ENCODE measurements at regions not wholly inside any gene's neighbourhood (a gene's known extent, or its start where the extent isn't known, plus 50 kb on each side); places are given as distances from the start of the nearest gene placed in this dataset.

DNA sequence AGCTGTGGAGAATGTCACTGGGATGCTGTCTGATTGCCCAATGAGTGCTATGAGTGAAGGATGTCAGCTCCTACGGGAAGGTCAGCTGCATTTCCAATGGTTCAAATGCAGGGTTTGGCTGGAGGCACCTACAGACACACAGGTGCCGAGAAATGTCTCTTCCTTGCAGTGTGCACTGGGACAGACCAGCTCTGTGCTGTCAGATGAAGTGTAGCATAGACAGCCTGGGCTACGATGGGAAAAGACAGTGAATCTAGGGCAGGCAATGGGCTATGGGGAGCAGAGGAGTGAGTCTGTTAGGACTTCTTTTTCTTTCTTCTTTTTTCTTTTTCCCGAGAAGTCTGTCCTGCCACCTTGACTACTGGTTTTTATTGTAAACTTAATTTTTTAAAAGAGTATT, 223.1 kb upstream of the EOMES start:
- no peak for DNase-seq

DNA sequence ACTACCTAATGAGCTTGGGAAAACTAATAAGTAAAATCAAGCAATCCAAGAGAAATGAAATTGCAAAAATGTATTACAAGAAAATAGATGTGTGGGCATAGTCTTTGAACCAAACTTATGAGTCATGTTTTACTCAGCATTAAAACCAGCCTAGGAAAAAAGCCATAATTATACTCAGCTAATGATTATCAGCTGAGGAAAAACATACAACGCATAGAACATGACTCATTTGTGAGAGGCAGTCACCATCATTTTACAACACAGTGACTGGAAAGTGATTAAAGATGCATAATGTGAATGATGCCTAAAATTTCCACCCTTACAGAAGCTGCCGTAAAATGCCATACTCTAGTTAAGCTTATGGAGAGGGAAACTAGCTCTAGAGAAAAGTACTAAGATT, 238.0 kb upstream of the EOMES start:
- DNase-seq, result no peak

DNA sequence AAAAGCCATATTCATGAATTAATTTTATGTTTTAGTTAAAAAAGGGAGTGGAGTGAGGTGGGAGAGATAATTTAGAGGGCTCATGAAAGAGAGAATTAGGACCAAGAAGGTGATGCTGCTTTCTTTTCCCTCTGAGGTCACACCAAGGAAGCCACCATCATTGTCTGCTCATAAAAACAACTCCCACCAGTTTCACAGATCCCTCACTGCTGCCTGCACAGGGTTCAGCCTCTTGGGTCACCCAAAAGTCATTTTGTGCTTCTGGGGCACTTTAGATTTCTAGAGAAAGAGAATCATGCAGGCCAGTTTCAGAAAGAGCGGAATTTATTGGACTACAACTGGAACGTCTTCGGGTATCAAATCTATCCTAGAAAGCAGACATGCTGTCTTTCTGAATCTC, 241.4 kb upstream of the EOMES start:
- no peak for DNase-seq

DNA sequence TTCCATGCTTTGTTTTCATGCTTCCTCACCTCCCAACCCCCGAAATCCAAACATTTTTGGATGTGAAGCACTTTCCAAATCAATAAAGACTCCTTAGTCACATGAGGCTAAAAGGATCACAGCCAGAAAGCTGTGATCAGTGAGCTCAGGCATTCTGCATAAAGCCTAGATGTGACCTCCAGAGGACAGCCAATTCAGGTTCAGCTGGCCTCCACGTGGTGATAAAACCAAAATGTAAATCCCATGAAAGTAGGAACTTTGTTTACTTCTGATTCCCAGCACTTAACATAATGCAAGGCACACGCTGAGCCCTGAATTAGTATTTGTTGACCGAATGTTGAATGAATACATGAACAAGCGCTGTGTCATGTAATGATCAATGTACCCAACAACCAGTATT, 249.5 kb upstream of the EOMES start:
- no peak for DNase-seq

DNA sequence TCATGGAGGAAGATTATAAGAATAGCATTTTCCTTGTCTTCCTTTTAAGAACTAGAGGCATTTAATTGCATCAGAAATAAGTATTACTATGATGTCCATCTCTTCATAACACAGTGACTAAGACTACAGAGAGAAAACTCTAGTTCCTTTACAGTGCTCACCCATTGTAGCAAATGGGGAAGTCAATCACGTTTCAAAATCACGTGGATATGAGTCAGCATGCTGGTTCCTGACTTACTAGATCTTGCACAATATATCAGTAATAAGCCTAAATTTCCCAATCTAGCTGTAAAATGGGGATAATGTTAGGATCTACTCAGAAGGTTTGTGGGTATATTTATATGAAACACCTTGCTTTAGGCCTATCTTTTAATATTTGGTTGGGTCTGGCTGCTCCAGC, 254.8 kb upstream of the EOMES start:
- DNase-seq, result no peak

DNA sequence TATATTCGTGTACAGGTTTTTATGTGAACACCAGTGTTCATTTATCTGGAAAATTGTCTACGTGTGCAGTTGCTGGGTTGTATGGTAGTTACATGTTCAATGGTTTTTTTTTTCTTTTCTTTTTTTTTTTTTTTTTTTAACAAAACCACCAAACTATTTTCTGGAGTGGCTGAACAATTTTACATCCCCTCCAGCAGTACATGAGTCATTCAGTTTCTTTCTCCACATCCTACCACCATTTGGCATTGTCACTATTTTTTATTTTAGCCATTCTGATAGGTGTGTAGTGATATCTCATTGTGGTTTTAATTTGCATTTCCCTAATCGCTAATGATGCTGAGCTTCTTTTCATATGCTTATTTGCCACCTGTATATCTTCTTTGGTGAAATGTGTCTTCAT, 256.3 kb upstream of the EOMES start:
- DNase-seq, result no peak

DNA sequence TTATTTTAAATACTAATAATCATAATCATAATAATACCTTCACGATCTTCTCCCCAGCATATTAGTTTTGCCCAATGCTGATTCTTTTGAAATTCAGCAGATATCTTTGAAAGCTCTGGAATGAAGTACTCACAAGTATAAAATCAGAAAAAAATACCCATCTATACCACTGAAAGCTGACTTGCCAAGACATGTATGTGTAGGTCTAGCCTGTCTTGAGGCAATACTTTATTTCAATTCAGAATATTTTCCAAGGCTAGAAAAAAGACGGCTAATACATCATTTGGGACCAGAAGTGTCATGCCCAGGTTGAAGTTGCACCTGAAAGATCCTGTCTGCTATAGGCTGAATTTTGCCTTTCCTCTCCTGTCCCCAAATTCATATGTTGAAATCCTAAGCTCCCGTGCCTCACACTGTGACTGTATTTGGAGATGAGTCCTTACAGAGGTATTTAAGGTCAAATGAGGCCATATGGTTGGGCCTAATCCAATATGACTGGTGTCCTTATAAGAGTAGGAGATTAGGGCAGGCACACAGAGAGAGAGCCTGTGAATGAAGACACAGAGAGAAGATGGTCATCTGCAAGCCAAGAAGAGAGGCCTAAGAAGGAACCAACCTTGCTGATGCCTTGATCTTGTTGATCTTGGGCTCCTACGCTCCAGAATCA, 255.9 kb upstream of the CMC1 start:
- DNase-seq, result no peak

DNA sequence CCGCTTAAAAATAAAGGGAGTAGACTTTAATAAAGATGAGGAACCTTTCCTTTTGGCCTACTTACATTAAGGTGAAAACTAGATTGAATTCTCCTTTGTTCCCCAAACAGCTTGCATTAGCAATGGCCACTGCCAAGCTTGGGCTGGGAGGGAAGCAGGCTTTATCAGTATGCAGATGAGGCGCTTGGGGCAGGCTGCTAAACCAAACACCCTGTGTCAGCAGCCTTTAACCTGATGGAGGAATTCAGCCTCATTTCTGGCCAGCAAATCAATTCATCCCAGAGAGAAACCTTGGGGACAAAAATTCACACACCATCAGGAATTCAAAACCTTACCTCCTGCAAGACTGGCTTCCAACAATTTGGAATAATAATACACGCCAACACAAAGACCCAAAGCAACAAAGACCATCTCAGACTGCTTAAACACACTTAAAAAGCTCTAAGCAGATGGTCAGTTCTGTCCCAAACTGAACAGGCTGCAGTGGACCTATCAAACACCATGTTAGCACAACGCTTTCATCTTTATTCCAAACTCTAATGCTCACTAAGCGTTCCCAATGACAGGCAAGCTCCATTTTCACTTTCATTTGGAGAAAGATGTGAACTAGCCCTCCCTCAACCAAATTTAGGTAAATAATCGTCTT, 255.1 kb upstream of the CMC1 start:
- no peak for DNase-seq

DNA sequence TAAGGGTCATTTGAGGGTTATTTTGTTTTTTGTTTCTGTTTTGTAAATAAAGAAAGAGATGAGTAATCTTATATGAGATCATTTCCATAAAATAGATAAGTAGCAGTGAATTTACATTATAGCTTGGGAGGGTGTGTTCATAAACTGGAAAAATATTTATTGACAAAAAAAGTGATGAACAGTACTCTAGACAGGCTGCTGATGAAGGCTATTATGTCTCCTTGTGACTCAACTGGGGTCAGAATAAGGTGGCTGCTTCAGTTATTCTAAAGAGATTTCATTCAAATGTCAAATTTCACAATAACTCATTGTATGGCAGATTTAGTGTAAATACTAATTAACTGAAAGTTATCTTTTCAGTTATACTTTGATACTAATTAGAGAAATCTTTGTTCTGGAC, 251.1 kb upstream of the CMC1 start:
- no peak for DNase-seq

DNA sequence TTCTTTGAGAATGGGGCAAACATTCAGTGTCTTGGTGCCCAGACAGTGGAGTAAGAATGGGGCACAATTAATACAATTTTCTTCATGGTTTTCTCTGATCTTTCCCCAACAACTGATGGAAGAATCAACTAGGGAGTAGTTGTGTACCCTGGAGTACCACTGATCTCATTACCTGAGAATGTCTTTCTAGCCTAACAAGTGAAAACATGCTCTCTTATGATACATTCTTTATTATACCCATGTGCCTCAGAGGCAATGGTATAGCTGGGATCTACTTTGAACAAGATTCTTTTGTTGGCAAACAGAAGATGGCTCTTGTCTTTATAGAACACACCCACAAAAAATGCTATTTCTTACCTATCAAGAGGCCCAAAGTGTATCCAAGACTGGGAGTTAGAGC, 250.6 kb upstream of the CMC1 start:
- no peak for DNase-seq

DNA sequence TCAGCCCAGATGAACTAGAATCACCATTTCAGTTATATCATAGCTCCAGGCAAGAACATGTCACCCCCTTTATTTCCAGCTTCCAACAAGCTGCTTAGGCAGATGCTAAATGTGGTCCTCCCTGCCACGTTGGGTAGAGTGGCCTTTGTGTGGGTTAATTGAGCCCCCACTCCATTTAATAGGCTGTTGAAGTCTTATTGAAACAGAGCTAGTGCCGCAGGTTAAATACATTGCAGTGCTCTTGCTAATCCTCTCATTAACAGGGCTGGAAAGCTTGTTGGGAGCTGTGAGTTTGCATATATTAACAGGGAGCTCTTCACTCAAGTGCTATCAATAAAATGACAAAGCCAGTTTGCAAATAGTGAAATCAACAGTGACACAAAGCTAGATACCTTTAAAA, 248.4 kb upstream of the CMC1 start:
- DNase-seq, result no peak

DNA sequence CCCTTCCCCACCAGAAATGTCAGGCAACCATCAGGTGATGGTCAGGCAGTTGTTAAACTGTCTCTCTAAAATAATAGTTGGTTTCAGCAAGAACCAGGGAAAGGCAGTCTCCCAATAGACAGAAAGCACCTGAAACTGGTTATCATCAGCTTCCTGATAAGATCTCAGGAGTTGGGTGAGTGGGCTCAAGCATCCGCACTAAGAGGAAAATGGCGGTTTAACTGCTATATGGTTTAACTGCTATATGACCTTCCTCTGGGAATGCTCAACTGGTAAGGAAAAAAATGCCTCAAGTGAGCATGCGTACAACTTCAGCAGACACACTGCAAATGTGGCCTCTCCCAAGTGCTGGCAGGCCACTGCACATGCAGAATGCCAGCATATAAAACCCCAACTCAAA, 240.8 kb upstream of the CMC1 start:
- DNase-seq, result no peak

DNA sequence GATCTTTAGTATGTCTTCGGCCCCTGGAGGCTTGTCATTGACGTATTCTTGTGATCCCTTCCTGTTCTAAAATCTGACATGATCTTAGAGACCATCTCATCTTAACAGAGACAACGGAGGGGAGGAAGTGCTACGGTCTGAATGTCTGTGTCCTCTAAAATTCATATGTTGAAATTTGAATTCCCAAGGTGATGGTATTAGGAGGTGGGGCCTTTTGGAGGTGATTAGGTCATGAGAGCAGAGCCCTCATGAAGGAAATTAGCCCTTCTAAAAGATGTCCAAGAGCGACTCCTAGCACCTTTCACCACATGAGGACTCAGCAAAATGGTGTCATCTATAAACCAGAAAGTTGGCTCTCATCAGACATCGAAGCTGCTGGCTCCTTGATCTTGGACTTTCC, 233.2 kb upstream of the CMC1 start:
- DNase-seq, result no peak

DNA sequence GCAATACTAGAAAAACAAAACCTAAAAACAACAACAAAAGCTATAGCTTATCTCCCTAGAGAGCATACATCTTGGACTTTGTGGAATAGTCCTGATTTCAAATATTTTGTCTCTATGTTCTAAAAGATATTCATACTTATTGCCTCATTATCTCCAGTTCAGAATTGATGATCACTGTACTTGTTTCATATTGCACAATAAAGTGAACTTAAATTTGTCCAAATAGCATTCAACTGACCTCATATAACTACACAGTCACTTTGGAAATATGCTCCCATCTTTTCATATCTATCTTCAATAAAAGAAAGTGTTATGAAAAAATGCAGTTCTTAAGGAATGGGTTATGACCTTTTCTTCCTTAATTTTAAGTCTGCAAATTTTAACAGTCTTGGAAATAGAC, 228.6 kb upstream of the CMC1 start:
- DNase-seq, result no peak

DNA sequence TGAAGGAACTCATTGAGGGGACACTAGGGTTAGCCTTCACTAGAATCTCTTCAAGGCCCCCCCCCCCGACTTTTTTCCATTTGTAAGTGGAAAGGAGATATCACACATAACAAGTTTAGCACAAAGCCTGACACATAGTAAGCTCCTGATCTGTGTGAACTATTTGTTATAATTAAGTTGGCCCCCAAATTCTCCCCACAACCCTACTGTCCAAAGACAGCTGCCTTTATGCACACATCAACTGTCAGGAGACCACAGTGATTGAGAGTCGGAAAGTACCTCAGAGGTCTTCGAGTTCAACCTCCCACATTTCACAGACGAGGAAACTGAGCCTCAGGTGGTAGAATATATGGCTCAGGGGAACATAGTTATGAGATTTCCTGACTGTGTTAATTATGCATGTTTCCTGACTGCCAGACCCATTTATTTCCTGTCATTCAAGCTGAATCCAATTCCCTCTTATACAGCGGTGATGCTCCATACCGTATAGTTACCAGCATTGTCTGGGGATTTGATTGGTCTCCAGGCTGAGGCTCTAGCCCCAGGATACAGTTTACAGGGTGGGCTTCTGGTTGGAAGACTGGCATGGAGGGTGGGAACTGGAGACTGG, 227.4 kb upstream of the CMC1 start:
- no peak for DNase-seq

DNA sequence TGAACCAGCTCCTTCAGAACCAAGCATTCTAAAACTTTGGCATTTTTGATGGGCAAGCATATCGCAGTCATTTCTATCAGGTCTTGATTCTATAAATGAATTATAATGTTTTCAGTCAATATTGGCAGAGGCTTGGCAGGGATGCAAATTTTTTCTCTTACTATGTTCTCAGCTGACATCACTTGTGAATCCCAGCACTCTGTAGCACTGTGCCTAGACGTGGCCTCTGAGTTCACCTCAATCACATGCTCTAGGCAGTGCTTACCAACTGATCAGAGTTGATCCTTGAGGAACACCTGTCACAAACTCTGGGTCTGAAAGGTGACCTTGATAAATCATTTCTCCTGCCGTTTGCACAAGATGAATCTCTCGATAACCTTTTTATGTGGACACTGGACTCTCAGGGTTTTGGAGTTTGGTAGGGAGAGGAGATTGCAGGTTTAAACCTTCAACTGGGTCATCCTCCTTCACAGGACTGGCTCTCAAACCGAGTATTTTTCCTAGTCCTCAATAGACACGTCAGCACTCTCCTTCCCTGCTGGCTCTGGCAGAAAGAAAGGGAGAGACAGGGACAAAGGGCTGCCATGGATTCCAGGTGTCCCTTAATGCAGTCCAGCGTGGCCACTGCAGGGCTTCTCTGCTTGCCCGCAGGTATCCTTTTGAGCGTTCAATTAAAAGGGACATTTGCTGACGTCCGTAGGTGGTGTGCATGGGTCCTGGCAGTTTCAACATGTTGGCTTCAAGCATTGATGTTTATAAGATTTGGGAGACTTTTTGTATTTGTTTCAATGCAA, 222.3 kb upstream of the CMC1 start:
- no peak for DNase-seq

DNA sequence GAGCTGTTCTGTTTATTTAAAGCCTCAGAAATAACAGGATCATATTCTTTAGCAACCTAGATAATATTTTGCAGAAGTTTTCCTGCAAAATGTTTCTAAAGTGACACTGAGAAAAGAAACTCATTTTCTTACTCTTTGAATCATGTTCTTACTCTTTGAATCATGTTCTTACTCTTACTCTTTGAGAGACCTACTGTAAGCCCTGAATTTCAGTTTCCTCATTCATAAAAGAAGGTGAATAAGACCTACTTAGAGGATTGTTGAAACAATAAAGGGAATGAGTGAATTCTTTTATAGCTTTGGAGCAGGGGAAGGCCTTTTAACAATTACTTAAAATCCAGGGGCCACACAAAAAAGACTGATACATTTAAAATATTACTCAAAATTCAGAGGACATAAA, 221.7 kb upstream of the CMC1 start:
- no peak for DNase-seq

DNA sequence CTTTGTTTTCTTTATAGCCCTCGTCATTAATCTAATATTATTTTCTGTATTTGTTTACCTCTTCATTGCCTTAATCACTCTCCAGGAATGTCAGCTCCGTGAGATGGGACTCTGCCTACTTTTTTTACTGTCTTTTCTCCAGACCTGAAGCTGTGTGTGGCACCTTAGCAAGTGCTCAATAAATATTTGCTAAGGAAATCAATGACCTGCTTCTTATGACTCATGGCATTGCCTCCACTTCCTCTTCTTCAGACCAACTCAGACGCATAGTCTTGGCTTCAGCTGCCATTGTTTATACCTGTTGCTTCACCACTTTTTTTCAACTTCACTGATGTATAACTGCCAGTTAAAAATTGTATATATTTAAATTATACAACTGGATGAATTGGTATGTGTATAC, 218.5 kb upstream of the CMC1 start:
- no peak for DNase-seq

DNA sequence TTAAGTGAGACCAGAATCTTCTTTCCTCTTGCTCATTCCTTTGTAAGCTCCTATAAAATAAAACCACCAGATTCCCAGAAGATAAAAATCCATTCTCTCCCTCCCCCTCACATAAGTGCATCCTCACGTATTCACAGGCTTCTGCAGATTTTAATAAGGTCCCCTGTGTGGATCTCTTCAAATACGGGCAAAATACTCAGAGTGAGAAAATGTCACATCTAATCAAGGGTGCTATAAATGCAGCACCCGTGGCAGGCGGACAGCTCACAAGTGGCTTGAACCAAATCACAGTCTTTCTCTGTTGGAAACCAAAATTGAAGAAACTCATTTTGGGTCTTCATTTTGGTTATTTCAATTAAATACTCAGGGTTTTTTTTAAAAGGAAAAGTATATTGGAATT, 212.9 kb upstream of the CMC1 start:
- no peak for DNase-seq

DNA sequence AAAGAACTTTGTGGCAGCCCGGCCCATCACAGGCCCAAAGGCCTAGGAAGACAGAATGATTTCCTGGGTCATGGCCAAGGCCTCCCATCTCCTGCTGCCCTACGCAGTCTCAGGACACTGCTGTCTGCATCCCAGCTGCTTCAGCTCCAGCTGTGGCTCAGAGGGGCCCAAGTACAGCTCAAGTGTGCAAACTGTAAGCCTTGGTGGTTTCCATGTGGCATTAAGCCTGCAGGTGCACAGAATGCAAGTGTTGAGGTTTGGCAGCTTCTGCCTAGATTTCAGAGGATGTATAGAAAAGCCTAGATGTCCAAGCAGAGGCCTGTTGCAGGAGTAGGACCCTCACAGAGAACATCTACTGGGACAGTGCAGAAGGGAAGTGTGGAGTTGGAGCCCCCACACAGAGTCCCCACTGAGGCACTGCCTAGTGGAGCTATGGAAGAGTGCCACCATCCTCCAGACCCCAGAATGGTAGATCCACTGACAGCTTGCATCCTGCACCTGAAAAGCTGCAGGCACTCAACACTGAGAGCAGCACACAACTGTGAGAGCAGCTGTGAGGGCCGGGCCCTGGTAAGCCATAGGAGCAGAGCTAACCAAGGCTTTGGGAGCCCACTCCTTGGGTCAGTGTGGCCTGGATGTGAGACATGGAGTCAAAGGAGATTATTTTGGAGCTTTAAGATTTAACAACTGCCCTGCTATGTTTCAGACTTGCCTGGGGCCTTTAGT, 208.2 kb upstream of the CMC1 start:
- no peak for DNase-seq

DNA sequence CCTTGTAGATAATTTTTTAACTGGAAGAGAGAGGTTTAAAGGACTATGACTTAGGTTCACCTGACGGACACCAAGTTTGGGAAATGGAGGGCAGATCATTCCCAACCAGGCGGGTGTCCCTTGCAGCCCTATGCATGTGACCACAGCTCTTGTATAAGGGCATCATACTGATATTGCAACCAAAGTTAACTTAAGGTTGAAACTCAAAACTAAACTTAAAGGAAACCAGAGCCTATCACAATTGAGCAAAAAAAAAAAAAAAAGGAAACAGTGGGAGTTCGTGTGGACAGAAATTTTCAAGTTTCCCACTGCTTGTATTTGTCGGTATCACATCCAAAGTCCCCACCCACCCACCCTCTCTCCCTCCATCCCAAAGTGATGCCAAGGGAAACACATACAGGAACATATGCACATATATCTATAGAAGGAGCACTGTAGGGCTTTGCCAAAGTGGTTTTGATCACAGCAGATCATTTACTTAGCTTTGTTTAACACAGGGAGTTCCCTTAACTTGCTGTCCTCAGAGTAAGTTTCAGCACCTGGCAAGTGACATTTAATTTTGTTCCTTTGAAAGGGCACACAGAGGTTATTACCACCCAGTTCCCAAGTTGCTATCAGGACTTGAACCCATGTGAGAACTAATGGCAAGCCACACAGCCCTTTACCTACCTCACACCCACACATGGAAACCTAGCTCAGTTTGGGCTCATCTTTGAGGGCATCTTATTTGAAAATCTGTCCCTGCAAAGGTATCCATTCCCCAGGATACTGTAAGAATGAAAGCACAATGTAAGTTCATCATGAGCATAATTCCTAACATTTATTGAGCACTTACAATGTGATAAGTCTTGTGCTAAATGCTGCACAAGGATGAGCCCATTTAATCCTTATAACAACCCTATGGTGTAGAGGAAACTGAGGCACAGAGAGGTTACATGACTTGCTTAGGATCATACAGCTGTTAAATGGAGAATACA, 204.5 kb upstream of the CMC1 start:
- DNase-seq, result no peak

DNA sequence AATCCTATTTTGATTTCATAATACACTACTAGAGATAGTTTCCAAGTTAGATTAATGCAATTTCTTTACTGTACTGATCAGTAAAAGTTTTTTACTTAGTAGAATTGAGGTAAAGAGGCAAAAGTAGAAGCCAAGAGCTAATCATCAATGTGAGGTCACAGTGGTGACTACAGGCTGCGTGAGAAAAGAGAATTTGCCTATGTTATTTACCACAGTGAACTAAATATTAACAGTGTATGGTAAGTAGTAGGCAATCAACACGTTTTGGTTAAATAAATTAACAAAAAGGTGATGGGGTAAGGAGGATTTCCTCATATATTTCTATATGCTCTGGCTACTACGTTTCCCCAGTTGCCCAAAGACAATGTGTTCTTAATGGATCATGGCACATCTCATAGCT, 202.2 kb upstream of the CMC1 start:
- DNase-seq, result no peak

All from activated effector memory CD4-positive, alpha-beta T cell treated with anti-CD3 and anti-CD28 coated beads, Interleukin-2, amount 50 U/mL, for 16 hours (primary cell).